ENCODE measurements at regions not wholly inside any gene's neighbourhood (a gene's known extent, or its start where the extent isn't known, plus 50 kb on each side); places are given as distances from the start of the nearest gene placed in this dataset.
"Not testable (repeated sequence)": the region's sequence is repeated elsewhere in the genome, so short reads cannot be mapped to it uniquely, and the experiment has no call there.

GRCh38 chr5:133881576-133882388, 86.6 kb downstream of the C5orf15 start:
- DNase-seq: no peak

GRCh38 chr5:133878236-133878555, 90.2 kb downstream of the C5orf15 start:
- no peak for DNase-seq

- DNase-seq: no peak
These were observed 90.8 kb downstream of the C5orf15 start for GRCh38 chr5:133877351-133878235.

GRCh38 chr5:133876266-133876665, 92.2 kb downstream of the C5orf15 start:
- DNase-seq: no peak

DNA sequence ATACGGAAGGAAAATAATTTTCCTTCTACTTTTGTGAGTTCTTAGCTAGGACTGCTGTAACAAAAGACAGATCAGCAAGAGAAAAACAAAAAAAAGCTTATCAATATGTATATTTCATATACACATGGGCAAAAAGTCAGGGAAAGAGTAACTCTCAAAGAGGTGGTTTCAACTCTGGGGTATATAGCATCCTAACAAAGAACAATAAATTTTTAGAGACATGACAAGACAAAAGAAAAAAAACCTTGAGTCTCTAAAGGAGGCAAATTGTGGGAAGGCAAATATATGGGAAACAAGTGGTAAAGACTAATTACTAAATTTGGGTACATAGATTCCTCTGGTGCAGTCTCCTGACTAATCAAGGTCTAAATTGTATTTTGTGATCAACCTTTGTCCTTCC, 93.2 kb downstream of the C5orf15 start:
- DNase-seq: no peak

GRCh38 chr5:133873449-133873848, 95.0 kb downstream of the C5orf15 start:
- no peak for DNase-seq

DNA sequence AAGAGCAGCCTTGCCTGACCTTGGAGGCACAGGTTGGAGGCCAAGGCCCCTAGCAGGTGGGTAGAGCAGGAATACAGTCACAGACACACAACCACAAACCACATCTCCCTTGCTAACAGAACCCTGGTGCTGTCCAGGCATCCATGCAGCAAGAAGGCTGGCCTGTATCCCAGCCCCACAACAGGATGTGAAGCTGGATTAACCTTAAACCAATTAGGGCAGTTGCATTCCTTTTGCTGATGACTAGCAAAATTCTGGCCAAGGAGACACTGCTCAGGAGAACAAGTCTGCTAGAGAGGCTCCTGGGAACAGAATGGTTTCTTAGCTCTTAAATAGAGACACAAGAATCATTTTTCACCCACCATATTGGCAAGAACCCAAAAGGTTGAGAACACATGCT, 97.8 kb downstream of the C5orf15 start:
- no peak for DNase-seq

DNA sequence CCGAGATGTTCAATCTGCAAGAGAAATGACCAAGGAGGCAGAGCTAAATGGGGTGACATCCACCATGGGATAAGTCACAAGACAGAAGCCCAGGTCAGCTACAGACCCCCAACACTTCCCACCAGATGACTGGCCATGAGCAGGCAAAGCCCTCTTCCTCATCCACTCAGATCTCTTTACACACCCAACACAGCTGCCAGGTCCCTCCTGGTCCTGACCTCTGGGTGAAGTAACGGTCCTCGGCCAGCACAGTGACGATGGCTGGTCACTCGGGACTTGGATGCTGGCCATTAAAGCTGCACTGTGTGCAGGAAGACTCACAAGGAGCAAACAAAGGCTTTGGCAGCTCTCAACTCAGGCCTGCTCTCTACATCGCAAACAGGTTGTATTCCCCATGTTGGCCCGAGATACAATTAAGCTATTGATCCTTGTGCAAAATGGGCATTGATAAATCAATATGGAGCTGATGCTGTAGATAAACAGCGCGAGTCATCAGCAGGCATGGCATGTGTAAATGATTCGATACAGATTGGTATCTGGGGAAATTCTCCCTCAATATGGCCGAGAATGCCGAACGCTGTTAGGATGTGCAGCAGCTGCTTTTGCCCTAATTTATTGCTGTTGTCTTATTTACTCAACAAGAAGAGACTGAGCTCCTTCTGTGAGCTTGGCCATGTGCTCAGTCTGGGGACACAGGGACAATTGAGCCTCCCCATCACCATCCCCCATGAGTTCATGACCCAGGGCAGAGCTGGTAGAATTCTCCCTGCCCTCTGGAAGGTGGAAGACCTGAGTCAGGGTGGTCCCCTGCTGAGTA, 98.7 kb downstream of the C5orf15 start:
- DNase-seq: no peak

DNA sequence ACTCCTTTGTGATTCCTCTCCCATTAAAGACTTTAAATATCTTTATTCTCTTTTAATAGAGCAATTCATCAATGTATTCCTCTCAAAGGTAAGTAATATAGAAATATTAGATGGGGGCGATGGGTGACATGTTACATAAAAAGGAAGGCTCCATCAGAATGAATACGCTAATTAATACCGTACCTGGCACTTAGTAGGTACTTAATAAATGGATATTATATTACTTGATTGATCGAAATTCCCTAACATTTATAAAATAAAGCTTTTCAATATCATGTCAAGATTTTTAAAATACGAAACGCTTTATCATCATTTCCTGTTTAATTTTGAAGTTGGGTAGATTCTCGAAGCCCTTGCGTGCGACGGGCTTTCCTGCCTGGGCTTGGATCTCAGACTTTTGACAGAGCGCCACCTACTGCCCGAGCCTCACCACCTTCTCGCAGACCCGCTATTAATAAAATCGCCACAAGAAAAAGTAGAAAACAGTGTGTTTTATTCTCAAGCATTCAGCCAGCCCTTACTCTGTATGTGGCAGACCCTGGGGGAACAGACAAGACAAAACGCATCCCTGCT, 99.4 kb downstream of the C5orf15 start:
- DNase-seq: no peak

- no peak for DNase-seq
These were observed 100.4 kb downstream of the C5orf15 start for GRCh38 chr5:133867851-133868545.

DNA sequence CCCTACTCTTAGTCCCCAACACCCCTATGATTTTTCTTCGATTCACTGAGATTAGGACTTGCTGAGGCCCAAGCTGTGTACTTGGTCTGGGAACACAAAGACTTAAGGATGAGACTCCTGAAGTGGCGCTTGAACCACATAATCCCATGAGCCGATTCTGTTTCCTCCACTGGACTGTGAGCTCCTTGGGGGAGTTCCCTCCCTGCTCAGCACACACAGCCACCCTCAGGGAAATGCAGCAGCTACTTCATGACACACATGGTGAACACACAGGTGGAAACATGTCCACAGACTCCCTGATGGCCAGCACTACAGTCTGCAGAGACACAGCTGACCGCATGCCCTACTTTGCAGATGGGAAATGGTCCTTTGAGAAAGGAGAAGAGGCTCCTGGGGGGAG, 101.1 kb downstream of the C5orf15 start:
- DNase-seq: no peak

DNA sequence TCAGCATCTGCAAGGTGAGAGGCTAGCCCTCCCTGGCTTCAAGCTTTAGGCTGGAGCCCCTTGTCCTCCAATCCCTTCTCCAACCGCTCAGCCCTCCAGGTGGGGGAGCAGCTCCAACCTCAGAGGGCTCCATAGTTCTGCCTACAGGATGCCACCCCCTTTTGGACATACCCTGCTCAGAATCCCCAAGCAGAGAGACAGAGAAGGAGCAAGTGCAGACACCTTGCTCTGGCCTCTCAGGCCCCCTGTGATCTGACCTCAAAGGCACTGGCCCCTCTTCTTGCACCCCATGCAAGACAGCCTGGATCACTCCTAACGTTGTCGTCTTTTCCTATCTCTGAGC, 101.6 kb downstream of the C5orf15 start:
- no peak for DNase-seq

DNA sequence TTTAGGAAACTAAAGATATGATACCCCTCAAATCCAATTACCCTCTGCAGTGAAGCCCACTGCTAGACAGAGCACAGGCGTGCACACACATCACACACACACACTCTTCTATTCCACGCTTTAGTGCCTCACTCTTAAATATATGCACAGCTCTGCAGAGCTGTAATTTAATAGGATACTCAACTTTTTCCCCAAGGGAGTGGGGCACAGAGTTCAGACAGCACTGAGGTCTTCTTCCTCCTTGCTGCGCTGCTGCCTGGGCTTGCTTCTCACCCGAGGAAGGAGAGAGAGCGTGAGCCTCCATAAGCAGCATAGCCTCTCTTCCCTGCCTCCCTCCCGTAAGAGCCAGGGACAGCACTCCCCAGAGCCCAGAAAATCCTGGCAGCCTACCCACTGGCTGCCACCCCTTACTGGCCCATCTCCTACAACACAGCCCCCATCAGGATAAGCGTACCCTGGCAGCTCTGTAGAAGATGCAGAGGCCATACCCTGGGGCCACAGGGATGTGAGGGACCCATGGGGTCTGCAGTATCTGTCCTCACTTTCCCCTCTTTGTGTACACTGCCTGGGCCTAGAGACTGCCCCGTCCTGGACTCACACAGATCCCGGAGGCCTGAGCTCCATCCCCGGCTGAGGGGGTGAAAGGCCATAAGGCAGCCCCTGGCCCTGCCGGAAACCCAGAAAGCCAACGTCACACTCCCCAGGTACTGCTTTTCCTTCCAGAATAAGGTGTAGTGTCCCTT, 102.1 kb downstream of the C5orf15 start:
- DNase-seq: no peak

- no peak for DNase-seq
These were observed 103.3 kb downstream of the C5orf15 start for GRCh38 chr5:133865113-133865512.

DNA sequence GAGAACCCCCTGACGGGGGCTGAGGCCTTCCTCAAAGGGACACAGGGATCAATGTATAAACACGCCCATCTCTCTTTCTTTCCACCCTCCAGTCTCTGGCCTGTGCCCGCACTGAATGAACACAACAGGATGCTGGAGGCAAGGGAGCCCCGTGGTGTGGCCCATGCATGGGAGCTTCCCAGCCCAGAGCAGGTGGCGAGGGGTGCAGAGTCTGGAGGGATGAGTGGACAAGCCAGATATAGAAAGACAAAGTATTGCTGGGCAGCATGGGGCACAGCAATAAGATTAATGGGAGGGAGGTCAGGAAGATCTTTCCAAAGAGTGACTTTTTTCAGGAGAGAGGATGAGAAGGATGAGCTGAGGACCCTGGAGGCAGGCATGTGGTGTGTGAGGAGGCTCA, 103.7 kb downstream of the C5orf15 start:
- no peak for DNase-seq

GRCh38 chr5:133863857-133864585, 104.4 kb downstream of the C5orf15 start:
- DNase-seq: no peak

GRCh38 chr5:133861161-133861737, 107.2 kb downstream of the C5orf15 start:
- DNase-seq: no peak

- DNase-seq: no peak
These were observed 109.4 kb downstream of the C5orf15 start for GRCh38 chr5:133859073-133859472.

DNA sequence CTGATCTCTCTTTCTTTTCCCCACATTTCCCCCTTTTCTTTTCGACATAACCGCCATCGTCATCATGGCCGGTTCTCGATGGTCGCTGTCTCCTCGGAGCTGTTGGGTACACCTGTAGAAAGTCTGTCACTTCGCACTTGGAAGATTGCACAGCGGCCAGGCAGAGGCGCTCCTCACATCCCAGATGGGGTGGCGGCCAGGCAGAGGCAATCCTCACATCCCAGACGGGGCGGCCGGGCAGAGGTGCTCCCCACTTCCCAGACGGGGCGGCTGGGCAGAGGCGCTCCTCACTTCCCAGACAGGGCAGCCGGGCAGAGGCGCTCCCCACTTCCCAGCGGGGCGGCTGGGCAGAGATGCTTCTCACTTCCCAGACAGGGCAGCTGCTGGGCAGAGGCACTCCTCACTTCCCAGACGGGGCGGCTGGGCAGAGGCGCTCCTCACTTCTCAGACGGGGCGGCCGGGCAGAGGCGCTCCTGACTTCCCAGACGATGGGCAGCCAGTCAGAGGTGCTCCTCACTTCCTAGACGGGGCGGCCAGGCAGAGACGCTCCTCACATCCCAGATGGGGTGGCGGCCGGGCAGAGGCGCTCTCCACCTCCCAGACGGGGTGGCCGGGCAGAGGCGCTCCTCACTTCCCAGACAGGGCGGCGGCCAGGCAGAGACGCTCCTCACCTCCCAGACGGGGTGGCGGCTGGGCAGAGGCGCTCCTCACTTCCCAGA, 110.7 kb downstream of the C5orf15 start:
- not testable (repeated sequence) for DNase-seq

DNA sequence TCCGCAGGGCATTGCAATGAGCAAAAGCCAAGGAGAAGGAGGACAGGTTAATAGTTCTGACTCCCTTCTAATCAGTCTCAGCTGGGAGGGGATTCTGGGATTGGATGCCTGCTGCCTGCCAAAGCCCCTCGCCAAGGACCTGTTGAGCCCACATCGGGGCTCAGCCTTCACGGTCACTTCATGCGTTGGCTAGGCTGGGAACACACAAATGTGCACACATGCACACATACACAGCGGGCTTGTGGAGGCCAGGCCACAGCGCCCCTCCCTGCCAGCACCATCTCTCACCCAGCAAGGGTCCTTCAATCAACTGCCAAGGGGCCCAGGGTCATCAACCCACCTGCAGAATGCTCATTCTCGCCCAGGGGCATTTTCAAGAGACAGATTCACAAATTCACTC, 113.9 kb downstream of the C5orf15 start:
- no peak for DNase-seq

Measured in NCI-H1105 (cell line).